NB4 (cell line): ENCODE measurements at regions not wholly inside any gene's neighbourhood (a gene's known extent, or its start where the extent isn't known, plus 50 kb on each side); places are given as distances from the start of the nearest gene placed in this dataset.

Experiments
- DNase-seq: peaks from one replicate; pipeline ENCODE4 v3.0.0; 2010; ENCODE audit warnings: low read depth
- H3K4me3 ChIP-seq: one replicate; pipeline ENCODE4 v1.5.1; 2011; ENCODE audit warnings: mild to moderate bottlenecking, low read depth, low read length, moderate library complexity
- CTCF ChIP-seq: IDR thresholded peaks from one replicate; pipeline ENCODE4 v1.5.1; 2012; ENCODE audit warnings: low read depth, low read length
- MAX ChIP-seq: IDR thresholded peaks from 2 replicates; pipeline ENCODE4 v1.6.1; 2011; ENCODE audit warnings: low read depth, low read length
- MYC ChIP-seq: IDR thresholded peaks from 2 replicates; pipeline ENCODE4 v1.6.1; 2011; ENCODE audit warnings: low read depth, low read length
- POLR2A ChIP-seq: IDR thresholded peaks from 2 replicates; pipeline ENCODE4 v1.6.1; 2011; ENCODE audit warnings: mild to moderate bottlenecking; ENCODE audit not compliant: insufficient read length; ENCODE audit errors: extremely low read depth

- DNase-seq: no peak
- H3K4me3 ChIP-seq: no peak overlapping the region
- TF ChIP-seq MYC (no peak), MAX (no peak), CTCF (no peak), POLR2A (no peak)
Measured at GRCh38 chr4:58048491-58048890, 938.3 kb upstream of the IGFBP7 start.

GRCh38 chr4:58042176-58042575, 932.0 kb upstream of the IGFBP7 start:
- no peak for DNase-seq
- H3K4me3 ChIP-seq: no peak overlapping the region
- no peak for TF ChIP-seq CTCF
- no peak for TF ChIP-seq MYC
- TF ChIP-seq MAX: no peak
- no peak for TF ChIP-seq POLR2A

- TF ChIP-seq POLR2A: no peak
- no peak for TF ChIP-seq MAX
- TF ChIP-seq MYC: no peak
- no peak for TF ChIP-seq CTCF
- no peak for DNase-seq
- H3K4me3 ChIP-seq: no peak overlapping the region
Measured at GRCh38 chr4:57993944-57994343, 883.8 kb upstream of the IGFBP7 start.

GRCh38 chr4:57989430-57989829, 879.2 kb upstream of the IGFBP7 start:
- DNase-seq: no peak
- TF ChIP-seq MYC (no peak), CTCF (no peak), POLR2A (no peak)
- H3K4me3 ChIP-seq: no peak overlapping the region

- no peak overlapping the region for H3K4me3 ChIP-seq
- no peak for DNase-seq
- TF ChIP-seq POLR2A (no peak), MAX (no peak), MYC (no peak), CTCF (no peak)
Measured at GRCh38 chr4:57985161-57985560, 875.0 kb upstream of the IGFBP7 start.

- DNase-seq: no peak
- no peak for TF ChIP-seq MAX
- no peak for TF ChIP-seq CTCF
- TF ChIP-seq POLR2A: no peak
- TF ChIP-seq MYC: no peak
Measured at GRCh38 chr4:57981123-57981522, 870.9 kb upstream of the IGFBP7 start.

More at GRCh38 chr4:57981123-57981522, 870.9 kb upstream of the IGFBP7 start:
- no peak overlapping the region for H3K4me3 ChIP-seq
